T-helper 22 cell (primary cell): ENCODE measurements at regions not wholly inside any gene's neighbourhood (a gene's known extent, or its start where the extent isn't known, plus 50 kb on each side); places are given as distances from the start of the nearest gene placed in this dataset.
"Not testable (repeated sequence)": the region's sequence is repeated elsewhere in the genome, so short reads cannot be mapped to it uniquely, and the experiment has no call there.

Source experiments
- DNase-seq: peaks from one replicate; pipeline ENCODE4 v3.0.0-alpha.2; 2020; ENCODE audit warnings: low read depth

DNA sequence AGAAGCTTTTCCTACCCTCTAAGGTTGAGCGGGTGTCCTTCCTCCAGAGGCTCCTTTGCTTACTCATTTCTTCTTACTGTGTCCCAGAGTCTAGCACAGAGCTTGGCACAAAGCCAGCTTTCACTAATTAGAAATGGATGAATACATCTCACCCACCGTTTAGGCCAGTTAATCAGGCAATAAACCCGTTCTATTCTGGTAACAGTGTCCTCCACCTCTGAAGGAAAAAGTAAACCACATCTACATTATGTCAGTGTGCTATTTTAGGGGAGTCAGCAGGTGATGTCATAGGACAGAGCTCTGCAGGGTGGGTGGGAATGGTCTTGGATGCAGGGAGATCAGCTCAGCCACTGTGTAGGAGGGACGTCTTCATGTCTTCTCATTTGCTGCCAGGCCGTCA lies 109.2 kb downstream of the OSTF1 start:
- no peak for DNase-seq

DNA sequence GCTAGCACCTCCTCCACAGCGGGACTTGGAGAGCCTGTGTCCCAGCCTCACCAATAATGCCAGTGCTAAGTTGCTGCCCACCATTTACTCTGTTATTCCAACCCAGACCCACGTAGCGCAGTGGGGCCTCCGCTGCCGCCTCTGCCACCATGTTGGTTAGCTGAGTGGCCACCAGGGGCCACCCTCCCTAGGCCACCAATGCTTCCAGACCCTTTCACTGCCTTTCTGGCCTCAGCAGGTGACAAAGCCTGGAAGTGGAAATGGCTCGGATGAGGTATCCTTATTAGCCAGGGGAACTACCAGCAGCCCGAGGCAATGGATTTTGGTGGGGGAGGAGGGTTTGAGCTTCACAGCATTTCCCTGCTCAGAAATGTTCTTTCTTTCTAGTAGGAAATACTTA lies 110.1 kb downstream of the OSTF1 start:
- DNase-seq = no peak

DNA sequence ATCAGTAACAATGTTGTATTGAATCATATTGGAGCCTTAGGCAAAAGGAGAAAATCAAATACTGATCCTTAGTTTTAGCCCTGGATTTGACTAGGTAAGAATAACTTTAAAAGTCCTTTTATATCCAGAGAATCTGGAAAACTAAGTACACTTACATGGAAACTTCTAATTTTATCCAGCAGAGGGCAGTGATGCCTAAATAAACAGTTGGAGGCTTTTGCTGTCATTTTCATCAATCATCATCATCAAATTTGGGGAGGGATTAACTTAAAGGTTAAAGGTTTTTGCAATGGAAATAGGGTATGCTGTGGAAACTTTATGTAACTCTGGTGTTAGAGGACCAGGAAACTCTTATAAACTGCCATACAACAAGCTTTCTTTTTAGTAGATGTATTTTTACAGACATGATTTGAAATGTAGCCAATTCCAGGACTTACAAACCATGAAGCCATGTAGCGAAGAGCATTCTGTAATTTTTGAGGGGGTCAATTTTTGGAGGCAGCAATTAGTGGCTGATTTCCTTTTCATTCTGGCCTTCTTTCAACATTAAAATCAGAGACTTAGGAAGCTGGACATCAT lies 112.7 kb downstream of the OSTF1 start:
- DNase-seq = no peak

DNA sequence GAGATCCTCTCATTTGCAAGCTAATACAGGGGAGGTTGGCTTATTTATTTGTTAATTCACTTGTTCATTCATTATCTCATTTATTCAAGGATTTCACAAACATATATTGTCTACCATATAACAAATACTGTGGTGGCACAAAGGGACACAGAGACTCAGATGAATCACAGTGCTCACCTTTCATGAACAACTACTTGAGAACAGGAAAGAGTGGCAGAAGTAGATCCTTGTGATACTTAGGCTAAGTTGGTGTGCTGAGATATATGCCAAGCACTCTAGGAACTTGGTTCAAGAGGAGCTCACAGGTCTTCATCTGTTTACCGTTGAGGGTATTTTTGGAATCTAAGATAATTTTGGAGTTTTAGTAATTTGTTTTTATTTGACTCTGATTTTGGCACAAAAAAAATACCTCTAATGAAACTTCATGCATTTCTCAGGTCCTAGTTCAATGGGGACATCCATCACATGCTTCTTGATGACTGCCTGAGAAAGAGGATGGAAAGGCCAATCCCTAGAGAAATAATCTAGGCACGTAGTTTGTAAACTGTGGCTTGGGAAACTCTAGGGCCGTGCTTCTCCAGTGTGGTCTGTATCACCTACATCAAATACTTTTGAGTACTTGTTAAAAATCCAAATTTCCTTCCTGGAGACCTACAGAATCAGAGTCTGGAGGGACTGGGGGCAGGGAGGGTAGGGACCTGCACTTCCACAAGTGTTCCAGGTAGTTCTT lies 113.3 kb downstream of the OSTF1 start:
- DNase-seq = no peak

DNA sequence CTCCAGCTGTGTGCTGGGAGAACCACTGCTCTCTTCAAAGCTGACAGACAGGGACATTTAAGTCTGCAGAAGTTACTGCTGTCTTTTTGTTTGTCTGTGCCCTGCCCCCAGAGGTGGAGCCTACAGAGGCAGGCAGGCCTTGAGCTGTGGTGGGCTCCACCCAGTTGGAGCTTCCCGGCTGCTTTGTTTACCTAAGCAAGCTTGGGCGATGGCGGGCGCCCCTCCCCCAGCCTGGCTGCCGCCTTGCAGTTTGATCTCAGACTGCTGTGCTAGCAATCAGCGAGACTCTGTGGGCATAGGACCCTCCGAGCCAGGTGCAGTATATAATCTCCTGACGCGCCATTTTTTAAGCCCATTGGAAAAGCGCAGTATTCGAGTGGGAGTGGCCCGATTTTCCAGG lies 119.7 kb downstream of the OSTF1 start:
- DNase-seq = not testable (repeated sequence)

DNA sequence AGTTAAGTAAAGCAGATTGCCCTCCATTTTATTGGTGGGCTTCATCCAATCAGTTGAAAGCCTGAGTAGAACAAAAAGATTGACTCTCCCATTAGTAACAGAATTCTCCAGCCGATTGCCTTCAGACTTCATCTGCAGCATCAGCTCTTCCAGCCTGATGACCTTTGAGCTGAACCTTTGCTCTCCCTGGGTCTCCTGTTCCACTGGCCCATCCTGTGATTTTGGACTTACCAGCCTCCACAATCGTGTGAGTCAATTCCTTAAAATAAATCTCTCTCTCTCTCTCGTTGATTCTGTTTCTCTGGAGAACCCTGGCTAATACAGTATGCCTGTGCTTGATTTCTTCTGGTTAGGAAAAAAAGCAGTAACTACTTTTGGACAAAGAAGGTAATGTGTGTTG lies 121.9 kb downstream of the OSTF1 start:
- no peak for DNase-seq

DNA sequence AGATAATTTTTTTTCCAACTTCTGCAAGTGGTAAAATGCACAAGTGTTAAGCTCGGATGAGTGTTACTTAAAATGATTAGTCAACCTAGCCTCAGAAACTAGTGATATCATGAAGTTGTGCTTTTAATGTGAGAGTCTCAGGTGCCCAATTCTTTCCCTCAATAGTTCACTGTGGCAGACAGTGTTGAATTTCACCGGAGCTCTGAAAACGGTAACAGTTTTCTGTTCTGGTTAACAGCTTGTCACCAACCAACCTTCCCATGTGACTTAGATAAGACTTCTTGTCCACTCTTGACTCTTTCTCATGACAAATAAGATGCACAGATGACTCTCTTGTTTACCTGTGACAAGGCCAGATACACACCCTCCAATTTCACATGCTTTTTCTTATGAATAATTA lies 125.5 kb downstream of the OSTF1 start:
- no peak for DNase-seq

DNA sequence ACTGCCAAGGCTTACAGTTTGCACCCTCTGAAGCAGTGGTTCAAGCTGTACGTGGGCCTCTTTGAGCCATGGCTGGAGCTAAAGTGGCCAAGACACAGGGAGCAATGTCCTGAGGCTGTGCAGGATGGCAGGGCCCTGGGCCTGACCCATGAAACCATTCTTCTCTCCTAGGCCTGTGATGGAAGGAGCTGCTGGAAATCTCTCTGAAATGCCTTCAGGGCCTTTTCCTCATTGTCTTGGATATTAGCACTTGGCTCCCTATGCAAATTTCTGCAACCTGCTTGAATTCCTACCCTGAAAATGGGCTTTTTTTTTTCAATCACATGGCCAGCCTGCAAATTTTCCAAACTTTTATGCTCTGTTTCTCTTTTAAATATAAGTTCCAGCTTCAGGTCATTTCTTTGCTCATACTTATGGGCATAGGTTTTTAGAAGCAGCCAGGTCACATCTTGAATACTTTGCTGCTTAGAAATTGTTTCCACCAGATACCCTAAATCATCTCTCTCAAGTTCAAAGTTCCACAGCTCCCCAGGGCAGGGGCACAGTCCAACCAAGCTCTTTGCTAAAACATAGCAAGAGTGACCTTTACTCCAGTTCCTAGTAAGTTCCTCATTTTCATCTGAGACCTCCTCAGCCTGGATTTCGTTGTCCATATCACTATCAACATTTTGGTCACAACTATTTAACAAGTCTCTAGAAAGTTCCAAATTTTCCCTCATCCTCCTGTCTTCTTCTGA lies 138.3 kb downstream of the OSTF1 start:
- no peak for DNase-seq

DNA sequence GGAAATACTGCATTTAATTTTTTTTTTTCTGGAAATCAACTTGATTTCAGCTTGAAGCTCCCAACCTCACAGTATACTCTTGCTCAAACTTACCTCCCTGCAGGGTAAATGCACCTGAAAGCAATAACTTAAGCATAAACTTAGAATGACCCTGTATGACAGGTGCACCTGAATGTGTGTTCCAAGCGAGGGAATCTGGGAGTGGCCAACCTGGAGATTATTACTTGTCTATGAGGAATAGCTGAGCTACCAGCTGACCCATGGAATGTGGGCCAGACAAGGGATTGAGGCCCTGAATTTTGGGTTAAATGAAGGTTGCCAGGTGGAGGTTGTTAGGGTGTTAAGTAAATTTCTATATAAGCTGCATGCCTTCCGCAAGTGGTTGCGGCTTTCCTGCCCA lies 140.6 kb downstream of the OSTF1 start:
- no peak for DNase-seq

DNA sequence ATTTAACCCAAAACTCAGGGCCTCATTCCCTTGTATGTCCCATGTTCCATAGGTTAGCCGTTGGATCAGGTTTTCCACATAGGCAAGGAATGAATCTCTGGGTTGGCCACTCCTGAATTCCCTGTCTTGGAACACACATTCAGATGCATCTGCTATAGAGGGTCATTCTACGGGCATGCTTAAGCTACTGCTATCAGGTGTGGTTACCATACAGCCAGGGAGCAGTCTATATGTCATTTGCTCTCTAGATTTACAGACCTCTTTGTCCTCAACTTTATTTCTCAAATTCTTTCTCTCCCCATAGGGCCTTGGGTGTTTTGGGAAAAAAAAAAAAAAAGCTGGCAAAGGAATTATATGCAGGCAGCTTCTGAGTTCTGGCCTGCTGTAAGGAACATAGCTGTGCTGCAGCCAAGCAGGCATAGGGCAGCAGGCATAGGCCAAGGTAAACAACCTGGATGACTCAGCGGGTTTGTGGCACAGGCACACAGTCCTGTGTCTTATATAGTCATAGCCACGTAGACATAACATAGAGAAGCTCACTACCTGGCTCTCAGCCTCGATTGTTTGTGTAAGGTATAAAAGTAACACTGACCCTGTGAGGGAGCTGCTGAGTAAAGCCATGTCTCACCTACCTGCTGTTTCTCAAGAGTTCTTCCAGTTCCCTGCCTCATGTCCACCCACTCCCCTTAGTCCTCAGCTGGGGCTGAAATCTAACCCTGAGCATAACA lies 141.5 kb downstream of the OSTF1 start:
- no peak for DNase-seq

DNA sequence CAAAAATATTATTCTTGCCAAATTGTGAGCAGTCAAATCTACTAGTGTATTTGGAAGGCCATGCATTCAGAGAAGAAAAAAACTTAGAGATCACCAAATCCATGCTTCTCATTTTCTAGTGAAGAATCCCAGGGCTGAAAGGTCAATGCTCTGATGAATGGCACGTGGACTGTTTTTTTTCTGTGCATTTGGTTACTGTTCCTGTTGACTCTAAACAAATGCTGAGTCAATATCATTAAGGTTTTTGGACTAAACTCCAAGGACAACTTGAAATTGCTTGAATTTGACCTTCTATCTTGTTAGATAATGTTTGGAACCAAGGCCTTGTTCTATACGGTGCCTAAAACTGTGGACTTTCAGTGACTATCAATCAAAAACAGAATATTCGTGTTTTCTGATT lies 142.2 kb downstream of the OSTF1 start:
- no peak for DNase-seq

DNA sequence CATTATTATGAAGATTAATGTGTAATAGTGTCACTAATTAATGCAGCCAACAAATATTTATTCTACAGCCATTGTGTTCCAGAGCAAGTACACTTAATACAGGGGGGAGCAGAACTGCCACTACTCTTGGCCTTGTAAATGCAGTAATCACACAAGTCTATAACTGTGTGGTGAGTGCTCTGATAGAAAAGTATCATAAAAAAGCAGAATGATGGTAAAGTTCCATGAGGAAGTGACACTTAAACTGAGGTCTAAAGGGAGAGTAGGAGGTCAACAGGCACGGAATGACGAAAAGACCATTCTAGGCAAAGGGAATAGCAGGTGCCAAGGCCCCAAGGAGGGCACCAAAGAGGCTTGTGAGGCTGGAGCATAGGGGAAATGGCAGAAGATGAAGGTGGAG lies 142.9 kb downstream of the OSTF1 start:
- no peak for DNase-seq

DNA sequence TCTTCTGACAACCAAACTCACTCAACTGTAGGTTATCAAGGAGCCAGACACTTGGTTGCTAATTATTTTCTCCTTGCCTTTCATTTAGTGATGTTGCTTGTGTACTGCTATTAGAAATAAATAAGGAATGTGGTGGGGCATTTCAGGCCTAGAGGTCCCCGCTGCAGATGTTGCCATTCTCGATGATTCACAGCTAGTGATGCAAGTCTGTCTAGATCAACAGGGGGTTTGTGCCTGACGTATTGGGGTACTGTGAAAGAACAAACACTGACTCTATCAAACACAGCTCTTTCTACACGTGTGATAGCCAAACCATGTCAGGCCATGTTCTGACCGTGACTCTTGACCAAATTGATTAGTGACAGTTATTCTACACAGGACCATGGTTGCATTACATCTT lies 144.7 kb downstream of the OSTF1 start:
- DNase-seq = no peak

DNA sequence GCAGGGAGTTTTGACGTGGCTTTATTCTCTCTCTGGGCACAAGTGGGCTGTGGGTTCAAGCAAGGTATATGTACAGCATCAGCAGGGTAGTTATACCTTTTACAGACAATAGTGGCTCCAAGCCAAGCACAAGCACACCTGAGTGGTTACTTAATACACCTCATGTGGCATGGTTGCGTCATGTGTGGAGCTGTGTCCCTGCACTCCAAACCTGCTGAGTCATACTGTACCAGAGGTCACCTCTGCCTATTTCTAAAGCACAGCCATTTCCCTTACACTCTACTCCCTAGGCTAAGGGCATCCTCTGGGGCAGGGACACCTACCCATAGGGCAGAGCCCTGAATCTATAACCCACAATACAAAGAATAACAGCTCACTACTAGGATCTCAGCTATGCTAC lies 147.3 kb downstream of the OSTF1 start:
- DNase-seq = no peak

DNA sequence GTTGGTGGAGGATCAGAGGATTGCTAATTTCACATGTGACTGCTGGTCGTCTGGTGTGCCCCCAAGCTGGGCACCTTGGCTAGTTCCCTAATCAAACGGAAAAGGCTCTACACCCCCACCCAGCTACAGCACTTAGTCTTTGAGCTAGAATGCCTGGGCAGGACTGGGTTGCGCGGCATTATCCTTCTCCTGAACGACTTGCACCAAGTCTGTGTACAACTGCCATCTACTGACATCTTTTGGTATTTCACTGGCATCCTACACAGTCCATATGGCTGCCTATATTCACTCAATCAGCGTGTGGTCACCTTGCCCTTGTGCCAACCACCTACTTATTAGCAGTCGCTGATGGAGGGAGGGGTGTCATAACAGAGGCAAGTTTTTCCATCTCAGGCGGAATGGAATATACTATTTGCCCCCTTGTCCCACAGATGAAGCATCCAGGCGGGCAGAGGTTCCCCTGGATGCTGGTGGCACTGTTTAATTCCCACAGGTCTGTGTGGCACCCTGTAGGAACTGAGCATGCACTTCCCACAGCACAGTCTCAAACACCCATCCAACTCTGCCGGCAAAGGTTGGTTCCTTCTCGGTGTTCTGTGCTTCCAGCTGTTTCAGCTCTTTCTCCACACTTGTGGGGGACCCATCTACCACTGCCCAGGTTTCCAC lies 150.1 kb downstream of the OSTF1 start:
- DNase-seq = peak; percentile 3

DNA sequence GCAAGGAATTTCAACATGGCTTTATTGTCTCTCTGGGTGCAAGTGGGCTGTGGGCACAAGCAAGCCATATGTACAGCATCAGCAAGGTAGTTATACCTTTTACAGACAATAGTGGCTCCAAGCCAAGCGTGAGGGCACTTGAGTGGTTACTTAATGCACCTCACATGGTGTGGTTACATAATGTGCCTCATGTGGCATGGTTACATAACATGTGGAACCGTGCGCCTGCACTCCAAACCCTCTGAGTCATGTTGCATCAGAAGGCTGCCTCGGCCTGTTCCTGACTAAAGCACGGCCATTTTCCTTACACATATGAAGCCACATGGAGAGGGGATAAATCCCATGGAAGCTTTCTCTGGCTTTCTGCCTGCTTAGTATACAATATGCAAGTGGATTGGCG lies 150.9 kb downstream of the OSTF1 start:
- no peak for DNase-seq

DNA sequence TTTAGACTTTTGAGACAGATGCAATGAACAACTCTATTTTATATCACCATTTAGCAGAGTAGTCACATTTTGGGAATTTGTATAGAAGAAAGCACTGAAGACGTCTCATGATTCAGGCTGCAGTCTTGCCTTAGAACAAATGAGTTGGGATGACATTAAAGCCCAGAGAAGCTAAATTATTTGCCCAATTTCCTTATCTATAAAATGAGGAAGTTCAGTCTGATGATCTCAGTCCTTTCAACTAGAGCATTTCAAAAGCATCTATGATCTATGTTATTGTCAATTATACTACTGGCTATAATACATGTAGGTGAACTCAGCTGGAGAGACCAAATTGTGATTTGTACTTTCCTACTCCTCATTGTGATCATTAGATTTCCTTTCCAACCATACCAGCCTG lies 154.1 kb downstream of the OSTF1 start:
- no peak for DNase-seq

DNA sequence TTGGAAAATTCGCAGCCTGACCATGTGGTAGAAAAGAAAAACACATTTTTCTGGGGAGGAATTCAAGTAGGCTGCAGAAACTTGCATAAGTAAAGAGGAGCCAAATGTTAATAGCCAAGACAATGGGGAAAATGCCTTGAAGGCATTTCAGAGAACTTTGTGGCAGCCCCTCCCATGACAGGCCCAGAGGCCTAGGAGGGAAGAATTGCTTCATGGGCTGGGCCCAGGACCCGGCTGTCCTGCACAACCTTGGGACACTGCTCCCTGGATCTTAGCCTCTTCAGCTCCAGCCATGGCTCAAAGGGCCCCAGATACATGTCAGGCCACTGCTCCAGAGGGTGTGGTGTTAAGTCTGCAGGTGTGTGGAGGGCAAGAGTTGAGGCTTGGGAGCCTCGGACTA lies 158.6 kb downstream of the OSTF1 start:
- no peak for DNase-seq

DNA sequence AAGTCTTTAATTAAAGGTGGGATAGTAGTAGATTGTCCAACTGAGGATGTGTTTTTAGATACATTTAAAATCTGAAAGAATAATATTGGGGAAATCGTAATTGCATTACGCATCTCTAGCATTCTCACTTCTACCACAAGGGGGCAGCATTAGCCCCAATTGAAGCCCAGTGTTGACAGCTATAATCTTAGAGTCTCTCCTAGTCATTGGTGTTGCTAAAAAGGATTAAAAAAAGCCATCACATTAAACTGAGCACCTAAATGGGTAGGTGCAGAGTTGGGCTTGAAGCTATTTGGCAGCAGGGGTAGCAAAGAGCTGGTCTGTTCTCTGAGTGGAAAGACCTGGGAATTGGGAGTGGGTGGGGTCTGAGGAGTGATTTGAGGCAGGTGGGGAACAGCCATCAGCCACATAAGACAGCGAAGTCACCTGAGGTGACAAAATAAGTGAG lies 177.2 kb downstream of the OSTF1 start:
- DNase-seq = no peak

DNA sequence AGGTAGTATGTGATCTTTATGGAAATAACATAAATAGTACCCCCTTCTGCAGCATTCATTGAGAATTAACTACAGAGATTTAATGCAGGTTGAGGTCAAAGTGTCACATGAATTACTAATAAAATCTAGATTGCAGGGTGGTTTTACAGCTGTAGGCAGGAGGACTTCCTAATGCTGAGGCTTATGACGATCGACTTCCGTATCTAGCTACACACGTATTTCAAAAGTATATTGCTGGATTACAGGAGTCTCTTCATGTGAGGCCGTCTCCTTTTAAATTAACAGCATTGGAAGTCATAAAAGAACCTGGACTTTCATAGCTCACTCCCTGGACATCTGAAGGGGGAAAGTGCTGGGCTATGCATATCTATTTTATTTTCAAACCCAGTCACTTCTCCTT lies 180.9 kb downstream of the OSTF1 start:
- DNase-seq = no peak

DNA sequence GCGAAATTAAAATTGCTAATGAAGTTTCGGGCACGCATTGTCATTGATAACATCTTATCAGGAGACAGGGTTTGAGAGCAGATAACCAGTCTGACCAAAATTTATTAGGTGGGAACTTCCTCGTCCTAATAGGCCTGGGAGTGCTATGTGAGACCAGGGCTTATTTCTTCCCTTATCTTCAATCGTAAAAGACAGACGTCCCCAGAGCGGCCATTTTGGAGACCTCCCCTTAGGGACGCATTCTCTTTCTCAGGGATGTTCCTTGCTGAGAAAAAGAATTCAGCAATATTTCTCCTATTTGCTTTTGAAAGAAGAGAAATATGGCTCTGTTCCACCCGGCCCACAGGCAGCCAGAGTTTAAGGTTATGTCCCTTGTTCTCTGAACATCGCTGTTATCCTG lies 184.7 kb downstream of the OSTF1 start:
- not testable (repeated sequence) for DNase-seq

DNA sequence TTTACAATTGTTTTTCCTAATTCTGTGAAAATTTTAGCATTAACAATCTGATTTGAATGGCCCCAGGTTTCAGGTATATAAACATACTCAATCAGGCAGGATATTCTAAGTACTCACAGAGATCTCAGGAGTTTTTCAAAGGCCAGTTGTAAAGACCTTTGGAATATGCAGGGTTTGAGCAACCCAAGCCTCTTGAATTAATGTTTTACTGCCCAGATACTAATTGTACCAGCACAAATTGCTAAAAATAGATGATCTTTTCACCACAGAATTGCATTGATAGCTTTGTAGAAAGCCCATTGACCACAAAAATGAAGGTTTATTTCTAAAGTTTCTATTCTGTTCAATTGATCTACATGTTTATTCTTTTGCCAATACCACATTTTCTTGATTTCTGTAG lies 186.5 kb downstream of the OSTF1 start:
- DNase-seq = no peak
